Endothelial cell of umbilical vein (primary cell): ENCODE measurements at regions not wholly inside any gene's neighbourhood (a gene's known extent, or its start where the extent isn't known, plus 50 kb on each side); places are given as distances from the start of the nearest gene placed in this dataset.

Experiments used
- CTCF ChIP-seq, 2 donors: IDR thresholded peaks; 1 replicate in 1 of 2; 2 replicates in 1 of 2; pipeline ENCODE4 v1.5.1; 2011; ENCODE audit warnings: low read length in 2 of 2, mild to moderate bottlenecking in 2 of 2, moderate library complexity in 2 of 2, control low read depth in 1 of 2, inconsistent platforms in 1 of 2, low read depth in 1 of 2; ENCODE audit not compliant: insufficient read depth in 1 of 2; ENCODE audit errors: extremely low read depth in 1 of 2
- EZH2 ChIP-seq: IDR thresholded peaks from 2 replicates; pipeline ENCODE4 v1.6.1; 2012; ENCODE audit warnings: borderline replicate concordance, low read depth, mild to moderate bottlenecking, moderate library complexity, low read length, inconsistent platforms; ENCODE audit not compliant: severe bottlenecking
- POLR2A ChIP-seq: IDR thresholded peaks from 2 replicates; pipeline ENCODE4 v1.6.1; 2012; ENCODE audit warnings: low read depth, mild to moderate bottlenecking, control low read depth, low read length

- TF ChIP-seq CTCF (IDR thresholded peaks at IDR 0.05; ENCODE audit: extremely low read depth in 1 of 2, insufficient read depth in 1 of 2, low read depth in 1 of 2, low read length in 2 of 2) = no peak
- TF ChIP-seq EZH2 = no peak
- TF ChIP-seq POLR2A = no peak
These were observed 190.9 kb downstream of the RPLP1 start for GRCh38 chr15:69643476-69643875.
